ENCODE measurements at regions not wholly inside any gene's neighbourhood (a gene's known extent, or its start where the extent isn't known, plus 50 kb on each side); places are given as distances from the start of the nearest gene placed in this dataset.
"Not testable (repeated sequence)": the region's sequence is repeated elsewhere in the genome, so short reads cannot be mapped to it uniquely, and the experiment has no call there.

DNA sequence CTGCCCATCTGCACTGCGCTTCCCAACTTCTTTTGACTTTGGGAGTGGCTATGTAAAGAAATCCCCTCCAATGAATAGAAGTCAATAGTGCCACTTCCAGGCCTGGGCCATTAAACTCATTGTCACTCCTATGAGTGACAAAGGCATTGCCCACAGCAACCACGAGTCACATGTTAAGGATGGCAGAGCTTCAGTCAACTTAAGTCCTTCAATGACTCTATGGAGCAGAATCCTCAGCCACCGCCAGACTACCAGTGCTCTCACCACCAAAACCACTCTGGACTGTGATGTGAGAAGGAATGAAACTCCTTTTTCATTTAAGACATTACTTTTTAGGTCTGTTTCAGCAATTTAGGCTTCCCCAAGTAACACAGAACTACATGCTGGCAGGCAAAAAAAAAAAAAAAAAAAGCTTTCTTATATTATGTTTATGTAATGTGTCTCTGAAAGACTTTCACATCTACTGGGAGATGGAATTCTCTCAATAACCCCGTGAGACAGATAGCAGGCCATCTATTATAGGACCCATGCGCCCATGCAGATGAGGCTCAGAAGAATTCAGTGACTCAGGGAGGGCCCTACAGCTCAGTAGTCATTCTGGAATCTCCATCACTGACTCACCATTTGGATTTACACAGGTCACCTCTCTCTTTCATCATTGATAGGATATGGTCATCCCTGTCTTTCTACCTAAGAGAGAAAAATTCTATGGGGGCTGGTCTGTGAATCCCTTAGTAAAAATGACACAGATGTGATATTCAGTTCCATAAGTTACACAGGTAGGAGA, 180.5 kb downstream of the CEMIP2 start:
- no peak for DNase-seq

DNA sequence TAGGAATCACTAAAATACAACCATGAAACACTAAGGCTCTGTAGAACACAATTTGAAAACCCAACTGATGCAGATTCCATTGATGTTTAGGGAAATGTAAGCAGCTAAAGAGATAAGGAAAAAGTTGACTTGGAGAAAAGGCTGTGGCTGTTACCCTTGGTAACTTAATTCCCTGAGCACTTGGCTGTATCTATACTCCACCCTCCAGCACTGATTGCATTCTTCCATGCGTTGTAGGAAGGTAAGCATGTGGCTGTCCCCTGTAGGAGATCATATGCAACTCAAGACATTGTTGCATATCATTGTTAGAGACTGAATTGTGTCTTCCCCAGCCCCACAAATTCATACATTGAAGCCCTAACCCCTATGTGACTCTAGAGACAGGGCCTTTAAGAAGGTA, 184.5 kb downstream of the CEMIP2 start:
- DNase-seq = no peak

DNA sequence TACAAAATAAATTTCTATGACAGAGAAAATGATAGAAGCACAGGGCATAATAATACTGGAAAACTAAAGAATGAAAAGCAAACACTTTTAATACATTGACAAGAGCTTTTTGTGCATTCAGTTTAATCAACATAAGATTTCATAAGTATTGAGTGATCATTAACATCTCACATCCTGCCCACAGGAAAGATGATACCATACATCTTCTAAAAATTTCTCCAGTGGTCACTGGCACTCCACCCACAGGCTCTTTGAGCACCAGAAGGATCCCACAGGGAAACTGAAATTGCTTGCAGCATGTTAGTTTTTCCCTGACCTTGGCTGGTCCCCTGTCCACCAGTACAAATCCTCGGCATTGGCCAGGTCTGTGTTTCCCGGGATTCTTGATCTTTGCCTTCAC, 186.0 kb downstream of the CEMIP2 start:
- DNase-seq = no peak

DNA sequence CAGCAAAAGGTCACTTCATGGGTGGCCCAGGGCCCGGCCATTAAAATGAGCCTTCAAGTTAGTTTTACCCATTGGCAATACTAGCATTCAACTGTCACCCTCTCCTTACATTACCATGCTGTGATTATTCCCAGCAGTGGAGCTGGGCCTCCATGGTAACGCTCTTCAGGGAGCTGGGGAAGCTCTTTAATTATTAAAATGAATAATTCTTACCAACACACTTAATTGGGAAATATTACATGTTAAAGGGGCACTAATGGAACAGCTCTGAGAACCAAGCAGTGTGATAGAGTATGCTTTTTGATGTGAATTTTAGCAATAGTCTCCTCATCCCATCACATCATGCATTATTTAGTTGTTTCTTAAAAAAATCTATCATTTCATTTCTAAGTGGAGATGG, 187.2 kb downstream of the CEMIP2 start:
- DNase-seq = no peak

GRCh38 chr9:71571186-71571585, 197.1 kb downstream of the CEMIP2 start:
- DNase-seq = no peak

DNA sequence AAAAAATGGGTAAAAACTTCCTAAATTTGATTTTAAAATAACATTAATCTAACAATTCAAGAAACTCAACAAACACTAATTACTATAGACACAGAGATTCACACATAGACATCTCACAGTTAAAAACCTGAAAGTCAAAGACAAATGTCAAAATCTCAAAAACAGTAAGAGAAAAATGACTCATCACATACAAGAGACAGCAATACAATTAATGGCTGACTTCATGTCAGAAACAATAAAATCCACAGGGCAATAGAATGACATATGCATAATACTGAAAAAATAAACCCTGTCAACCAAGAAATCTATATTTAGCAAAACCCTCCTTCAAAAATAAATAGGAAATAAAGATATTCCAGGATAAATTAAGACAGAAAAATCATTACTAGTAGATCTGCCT, 200.4 kb downstream of the CEMIP2 start:
- no peak for DNase-seq

GRCh38 chr9:71562140-71562539, 206.2 kb downstream of the CEMIP2 start:
- DNase-seq = no peak

DNA sequence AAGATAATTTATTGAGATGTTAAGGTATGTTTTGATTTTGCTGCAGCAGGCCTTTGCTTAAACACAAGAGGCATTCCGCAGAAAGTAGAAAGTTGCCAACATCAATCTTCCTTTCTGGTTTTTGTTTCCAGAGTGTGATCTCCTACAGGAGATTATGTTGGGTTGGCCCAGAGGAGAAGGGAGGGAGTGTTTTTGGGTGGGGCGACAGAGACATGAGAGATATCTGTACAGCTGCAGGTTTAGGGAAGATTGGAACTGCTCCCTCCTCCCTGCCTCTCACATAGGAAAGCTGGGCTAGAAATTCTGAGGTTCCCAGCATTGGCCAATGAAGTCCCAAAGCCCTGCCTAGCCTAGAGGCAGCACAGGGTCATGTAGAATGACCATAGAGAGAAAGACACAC, 211.0 kb downstream of the CEMIP2 start:
- DNase-seq = no peak

DNA sequence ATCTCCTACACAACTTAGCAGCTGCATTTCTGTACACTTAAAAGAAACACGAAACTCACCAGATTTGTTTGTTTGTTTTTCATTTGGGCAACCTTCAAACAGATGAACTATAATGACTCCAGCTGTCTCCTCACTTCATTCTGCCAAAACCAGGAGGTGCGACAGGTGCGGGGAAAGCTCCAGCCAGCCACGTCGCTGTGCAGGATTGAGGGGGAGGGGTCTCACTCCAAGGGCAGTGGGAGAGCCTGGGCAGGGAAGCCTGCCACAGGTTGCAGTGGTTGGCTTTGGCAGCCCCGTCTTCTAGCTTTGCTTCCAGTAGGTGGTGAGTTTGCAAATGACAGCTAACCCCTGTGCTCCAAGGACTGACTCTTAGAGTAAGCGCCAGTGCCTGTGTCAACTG, 215.8 kb downstream of the CEMIP2 start:
- DNase-seq = no peak

- no peak for DNase-seq
Measured at GRCh38 chr9:71549023-71549422, 219.3 kb downstream of the CEMIP2 start.

GRCh38 chr9:71544464-71544863, 223.8 kb downstream of the CEMIP2 start:
- no peak for DNase-seq

- DNase-seq = no peak
Measured at GRCh38 chr9:71541436-71541835, 226.9 kb downstream of the CEMIP2 start.

- DNase-seq = no peak
Measured at GRCh38 chr9:71524996-71525580, 243.2 kb downstream of the CEMIP2 start.

GRCh38 chr9:71524516-71524915, 243.8 kb downstream of the CEMIP2 start:
- no peak for DNase-seq

DNA sequence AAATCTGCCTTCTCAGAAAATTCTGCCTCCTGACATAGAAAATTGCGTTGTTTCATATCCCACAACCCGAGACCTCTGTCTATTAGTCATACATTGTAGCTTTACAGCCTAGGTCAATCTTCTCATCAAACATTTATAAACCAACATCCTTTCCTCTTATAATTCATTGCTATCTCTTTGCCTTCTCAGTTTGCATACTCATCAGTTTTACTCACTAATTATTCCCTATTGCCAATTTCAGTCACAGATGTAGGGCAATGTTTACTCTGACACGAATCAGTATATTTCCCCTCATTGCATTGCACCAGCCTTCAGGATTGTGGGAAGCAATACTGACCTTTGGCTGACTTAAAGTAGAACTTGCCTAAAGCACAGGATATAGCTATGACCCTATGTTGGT, 247.2 kb downstream of the CEMIP2 start:
- DNase-seq = no peak

- no peak for DNase-seq
Measured at GRCh38 chr9:71519098-71519696, 249.1 kb downstream of the CEMIP2 start.

DNA sequence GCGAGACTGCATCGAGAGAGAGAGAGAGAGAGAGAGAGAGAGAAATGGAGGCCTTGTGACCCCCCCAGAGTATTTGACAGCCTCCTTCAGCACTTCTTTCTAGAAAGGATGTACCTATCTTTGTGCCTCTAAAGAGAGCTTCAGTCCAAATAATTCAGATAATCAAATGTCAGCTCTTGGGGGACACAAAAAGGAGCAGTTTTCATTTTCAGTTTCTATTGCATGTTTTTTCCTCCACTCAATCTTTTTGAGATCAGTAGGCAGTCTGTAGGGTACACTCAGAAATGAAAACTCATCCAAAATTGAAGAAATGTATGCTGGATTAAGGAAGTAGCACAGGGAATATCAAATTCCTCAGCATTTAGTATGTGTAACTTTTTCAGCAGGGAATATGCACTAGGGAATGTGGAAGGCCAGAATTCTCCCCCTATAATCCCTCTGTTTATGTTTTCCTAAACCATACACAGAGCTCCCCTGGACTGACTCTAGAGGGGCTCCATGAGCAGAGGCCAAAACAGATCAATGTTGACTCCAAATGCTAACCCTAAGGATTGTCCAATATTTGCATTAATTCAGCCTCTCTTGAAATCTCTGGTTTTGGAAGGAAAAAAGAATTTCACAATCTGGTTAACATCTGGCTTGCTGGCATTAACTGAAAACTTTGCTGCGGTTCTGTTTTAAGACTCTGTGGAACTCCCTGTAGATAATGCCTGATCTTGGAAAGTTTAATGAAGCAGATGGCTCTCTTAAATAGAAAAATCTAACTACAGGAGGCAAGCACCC, 250.1 kb downstream of the CEMIP2 start:
- DNase-seq = no peak

DNA sequence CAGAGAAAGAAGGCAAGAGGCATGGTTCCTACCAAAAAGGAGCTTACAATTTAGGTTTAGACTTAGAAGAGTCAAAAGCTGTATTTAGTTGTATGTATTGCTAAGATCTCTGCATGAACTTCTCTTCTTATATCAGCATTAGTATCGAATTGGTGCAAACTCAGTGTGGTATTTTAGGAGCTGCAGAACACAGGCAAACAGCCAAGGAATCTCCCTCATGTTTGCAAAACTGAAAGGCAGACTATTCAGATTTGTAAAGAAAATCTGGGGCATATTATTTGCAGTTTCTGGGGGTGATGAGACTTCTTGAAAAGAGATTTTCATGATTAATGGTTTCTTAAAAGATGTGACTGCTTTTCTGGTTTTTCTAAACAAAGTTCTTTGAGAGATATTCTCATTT, 252.7 kb downstream of the CEMIP2 start:
- DNase-seq = no peak

- no peak for DNase-seq
Measured at GRCh38 chr9:71515107-71515506, 253.2 kb downstream of the CEMIP2 start.

DNA sequence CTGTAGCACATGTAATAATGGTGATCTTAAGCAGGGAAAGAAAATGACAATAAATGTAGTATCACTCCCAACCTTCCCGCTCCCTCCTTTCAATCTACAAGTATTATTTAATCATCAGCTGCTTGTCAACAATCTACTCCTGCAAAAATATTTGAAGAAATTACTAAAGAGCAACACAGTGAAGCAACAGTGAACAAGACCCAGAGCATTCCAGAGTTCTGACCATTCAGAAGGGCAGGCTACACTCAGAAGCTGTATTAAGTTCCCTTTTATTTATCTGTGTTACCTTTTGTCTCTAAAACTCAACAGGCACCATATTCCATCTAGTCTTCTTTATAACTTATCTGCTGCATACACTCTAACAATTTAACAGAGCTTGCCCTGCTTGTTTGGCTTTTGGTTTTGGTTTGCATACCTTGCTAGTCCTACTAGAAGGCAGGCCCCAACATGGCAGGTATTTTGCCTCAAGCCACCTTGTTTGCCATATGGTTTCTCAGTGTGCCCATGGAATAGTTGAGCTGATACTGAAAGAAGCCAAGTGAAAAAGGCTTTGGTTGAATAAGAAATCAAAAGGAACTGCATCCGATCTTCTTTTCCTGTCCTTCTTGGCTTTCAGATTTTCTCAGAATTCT, 253.9 kb downstream of the CEMIP2 start:
- no peak for DNase-seq

GRCh38 chr9:71509054-71509453, 259.3 kb downstream of the CEMIP2 start:
- DNase-seq = no peak

DNA sequence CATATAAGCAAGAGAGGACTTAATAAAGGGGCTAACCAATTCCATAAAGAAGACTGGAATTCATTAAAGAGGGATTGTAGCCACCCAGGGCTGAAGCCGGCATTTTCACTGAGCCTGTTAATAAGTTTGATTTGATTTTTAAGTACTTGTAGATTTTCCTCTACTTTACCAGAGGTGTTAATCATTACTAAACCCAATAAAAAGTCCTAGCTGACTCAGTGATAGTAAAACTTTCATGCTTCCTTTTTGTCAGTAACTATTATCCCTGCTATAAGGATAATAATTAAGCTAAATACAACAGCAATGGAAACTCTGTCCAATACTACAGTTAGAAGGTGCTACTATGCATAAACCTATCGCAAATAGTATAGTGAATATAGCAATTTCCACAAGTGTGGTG, 260.2 kb downstream of the CEMIP2 start:
- DNase-seq = not testable (repeated sequence)

DNA sequence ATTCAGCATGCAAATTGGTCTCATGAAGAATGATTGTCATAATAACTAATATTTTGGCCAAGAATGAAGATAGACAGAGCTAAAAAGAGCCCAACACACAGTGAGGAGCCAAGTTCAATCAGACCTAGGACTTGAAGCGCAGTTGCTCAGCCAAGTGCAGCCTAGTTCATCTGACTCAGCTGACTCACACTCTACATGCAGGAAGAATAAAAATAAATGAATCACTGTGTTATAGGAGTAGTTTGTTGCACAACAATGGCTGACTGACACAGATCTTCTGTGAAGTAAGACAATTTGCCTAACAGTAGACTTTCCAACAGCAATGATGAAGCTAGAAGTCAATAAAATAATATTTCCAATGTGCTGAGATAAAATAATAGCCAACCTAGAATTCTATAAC, 261.5 kb downstream of the CEMIP2 start:
- no peak for DNase-seq

Measured in activated CD4-positive, CD25-positive, alpha-beta regulatory T cell (primary cell).